Hepatocyte (in vitro differentiated cells): ENCODE measurements at regions not wholly inside any gene's neighbourhood (a gene's known extent, or its start where the extent isn't known, plus 50 kb on each side); places are given as distances from the start of the nearest gene placed in this dataset.

Experiments
- EZH2phosphoT487 ChIP-seq: fragments of 200-600 bp; sonication (generic); IDR thresholded peaks from one replicate; pipeline ENCODE4 v1.6.1; 2018; ENCODE audit warnings: antibody characterized with exemption, mild to moderate bottlenecking, low read depth, moderate library complexity; ENCODE audit not compliant: unreplicated experiment, severe bottlenecking
- TF ChIP-seq, protein P1 (sequence below): fragments of 200-600 bp; sonication (generic); IDR thresholded peaks from 2 replicates; pipeline ENCODE4 v1.5.1; 2016; ENCODE audit warnings: antibody characterized with exemption, mild to moderate bottlenecking; ENCODE audit not compliant: poor library complexity

DNA sequence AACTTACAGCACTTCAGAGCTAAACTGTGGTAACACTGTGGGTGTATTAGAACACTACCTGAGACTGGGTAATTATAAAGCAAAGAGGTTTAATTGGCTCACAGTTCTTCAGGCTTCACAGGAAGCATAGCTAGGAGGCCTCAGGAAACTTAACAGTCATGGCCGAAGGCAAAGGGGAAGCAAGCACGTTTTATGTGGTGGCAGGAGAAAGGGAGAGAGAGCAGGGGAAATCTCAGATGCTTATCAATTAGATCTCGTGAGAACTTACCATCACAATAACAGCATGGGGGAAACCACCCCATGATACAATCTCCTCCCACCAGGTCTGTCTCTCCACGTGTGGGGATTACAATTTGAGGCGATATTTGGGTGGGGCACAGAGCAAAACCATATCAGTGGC is 512.6 kb downstream of the RERGL start:
- TF ChIP-seq, protein P1, sequence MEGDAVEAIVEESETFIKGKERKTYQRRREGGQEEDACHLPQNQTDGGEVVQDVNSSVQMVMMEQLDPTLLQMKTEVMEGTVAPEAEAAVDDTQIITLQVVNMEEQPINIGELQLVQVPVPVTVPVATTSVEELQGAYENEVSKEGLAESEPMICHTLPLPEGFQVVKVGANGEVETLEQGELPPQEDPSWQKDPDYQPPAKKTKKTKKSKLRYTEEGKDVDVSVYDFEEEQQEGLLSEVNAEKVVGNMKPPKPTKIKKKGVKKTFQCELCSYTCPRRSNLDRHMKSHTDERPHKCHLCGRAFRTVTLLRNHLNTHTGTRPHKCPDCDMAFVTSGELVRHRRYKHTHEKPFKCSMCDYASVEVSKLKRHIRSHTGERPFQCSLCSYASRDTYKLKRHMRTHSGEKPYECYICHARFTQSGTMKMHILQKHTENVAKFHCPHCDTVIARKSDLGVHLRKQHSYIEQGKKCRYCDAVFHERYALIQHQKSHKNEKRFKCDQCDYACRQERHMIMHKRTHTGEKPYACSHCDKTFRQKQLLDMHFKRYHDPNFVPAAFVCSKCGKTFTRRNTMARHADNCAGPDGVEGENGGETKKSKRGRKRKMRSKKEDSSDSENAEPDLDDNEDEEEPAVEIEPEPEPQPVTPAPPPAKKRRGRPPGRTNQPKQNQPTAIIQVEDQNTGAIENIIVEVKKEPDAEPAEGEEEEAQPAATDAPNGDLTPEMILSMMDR, result no peak
- no peak for TF ChIP-seq EZH2phosphoT487
